ENCODE measurements at regions not wholly inside any gene's neighbourhood (a gene's known extent, or its start where the extent isn't known, plus 50 kb on each side); places are given as distances from the start of the nearest gene placed in this dataset.

GRCh38 chrX:124862301-124862700 is 457.4 kb upstream of the TEX13C start:
- TF ChIP-seq POLR2A (IDR thresholded peaks at IDR 0.05) (no peak), CTCF (IDR thresholded peaks at IDR 0.05) (no peak)

Measured in right lobe of liver (tissue), 4 donors.